HepG2 (cell line): ENCODE measurements at regions not wholly inside any gene's neighbourhood (a gene's known extent, or its start where the extent isn't known, plus 50 kb on each side); places are given as distances from the start of the nearest gene placed in this dataset.

Source experiments
- ATAC-seq: fragments of 200-7000 bp; cut with Tn5 transposase; 3 replicates; pipeline ENCODE4 v1.9.1; 2020; ENCODE audit warnings: mild to moderate bottlenecking, moderate library complexity
- BruUV-seq: library from RNA; stranded (reverse); fragments of 400-500 nt; replicated peaks from 2 replicates; lab custom pipeline; 2021; lab: Mats Ljungman, UMichigan
- CTCF ChIA-PET: fragments of 300-600 bp; formaldehyde crosslinking; extraction: SDS; loops from one replicate; lab custom pipeline; 2021; ENCODE audit warnings: low total read pairs, inconsistent platforms, low intra/inter-chr PET ratio; lab: Yijun Ruan, JAX
- POLR2A ChIA-PET: fragments of 350-600 bp; sonication (Branson Sonifier 250); formaldehyde crosslinking; loops from one replicate; lab custom pipeline; 2020; ENCODE audit warnings: antibody characterized with exemption, inconsistent platforms; lab: Yijun Ruan, JAX
- DNase-seq: peaks from one replicate; pipeline ENCODE4 v3.0.0-alpha.2; 2015; ENCODE audit warnings: low spot score
- FAIRE-seq: peaks from 3 replicates; lab custom pipeline; 2011; peaks lifted over from hg19 to GRCh38; lab: Jason Lieb, UNC
- H2AFZ ChIP-seq: one replicate; pipeline ENCODE4 v1.6.1; 2011; ENCODE audit warnings: low read length, inconsistent platforms
- H3K27ac ChIP-seq: fragments of 300-600 bp; 3 replicates; pipeline ENCODE4 v1.8.0; 2011; ENCODE audit warnings: mixed run types, mild to moderate bottlenecking, mixed read lengths, low read length, inconsistent platforms; ENCODE audit not compliant: insufficient read depth; ENCODE audit errors: extremely low read length
- H3K27me3 ChIP-seq, 2 experiments: fragments of 200-600 bp in 1 of 2; 2 replicates in 1 of 2; 3 replicates in 1 of 2; pipeline versions ENCODE4 v1.6.0 to v1.8.0; 2011; ENCODE audit warnings: low read length in 2 of 2, mild to moderate bottlenecking in 2 of 2, moderate library complexity in 2 of 2, inconsistent platforms in 1 of 2; ENCODE audit not compliant: insufficient read depth in 2 of 2, control insufficient read depth in 1 of 2
- H3K36me3 ChIP-seq, 2 experiments: fragments of 200-600 bp in 1 of 2; replicated peaks in 1 of 2; 2 replicates in 1 of 2; 3 replicates in 1 of 2; pipeline versions ENCODE4 v1.5.1 to v1.8.0; 2011; ENCODE audit warnings: low read length in 2 of 2, inconsistent platforms in 1 of 2; ENCODE audit not compliant: insufficient read depth in 2 of 2, control insufficient read depth in 1 of 2
- H3K4me1 ChIP-seq: 2 replicates; pipeline ENCODE4 v1.5.1; 2012; ENCODE audit warnings: low read length, inconsistent platforms; ENCODE audit not compliant: insufficient read depth
- H3K4me2 ChIP-seq: 2 replicates; pipeline ENCODE4 v1.6.0; 2011; ENCODE audit warnings: low read depth, low read length, inconsistent platforms
- H3K4me3 ChIP-seq, 3 experiments: fragments of 200-600 bp in 1 of 3; sonication (generic), shearing (Covaris generic) in 1 of 3; replicated peaks in 1 of 3; 2 replicates each; pipeline ENCODE4 v1.5.1; 2011 to 2016; ENCODE audit warnings: low read length in 3 of 3, inconsistent platforms in 2 of 3, low read depth in 2 of 3, mild to moderate bottlenecking in 2 of 3, control low read depth in 1 of 3, mixed read lengths in 1 of 3; ENCODE audit not compliant: insufficient read depth in 1 of 3
- H3K79me2 ChIP-seq: one replicate; pipeline ENCODE4 v1.6.1; 2011; ENCODE audit warnings: low read length, inconsistent platforms; ENCODE audit not compliant: insufficient read depth
- H3K9ac ChIP-seq: 2 replicates; pipeline ENCODE4 v1.6.0; 2011; ENCODE audit warnings: mild to moderate bottlenecking, low read depth, low read length, inconsistent platforms; ENCODE audit not compliant: insufficient read depth
- H3K9me3 ChIP-seq: 2 replicates; pipeline ENCODE4 v1.5.1; 2012; ENCODE audit warnings: mild to moderate bottlenecking, low read length
- H4K20me1 ChIP-seq: 2 replicates; pipeline ENCODE4 v1.6.0; 2011; ENCODE audit warnings: inconsistent platforms, mild to moderate bottlenecking, low read length, moderate library complexity; ENCODE audit not compliant: insufficient read depth
- EZH2 ChIP-seq: conservative IDR thresholded peaks from 2 replicates; pipeline ENCODE4 v1.6.1; 2012; ENCODE audit warnings: mild to moderate bottlenecking, low read depth, low read length, moderate library complexity
- KDM5B ChIP-seq: sonication (generic); formaldehyde crosslinking; IDR thresholded peaks from 2 replicates; pipeline ENCODE4 v1.4.0; 2020; ENCODE audit warnings: missing genetic modification reagents, mild to moderate bottlenecking, borderline replicate concordance
- KLF6 ChIP-seq: IDR thresholded peaks from 2 replicates; pipeline ENCODE4 v1.8.0; 2016; ENCODE audit warnings: missing biosample characterization, missing genetic modification reagents
- KMT2A ChIP-seq: sonication (generic); formaldehyde crosslinking; IDR thresholded peaks from 2 replicates; pipeline ENCODE4 v1.4.0; 2020; ENCODE audit warnings: missing genetic modification reagents
- RAD51 ChIP-seq: fragments of 450-650 bp; IDR thresholded peaks from 2 replicates; pipeline ENCODE4 v1.6.1; 2016; ENCODE audit warnings: borderline replicate concordance
- ZMYM2 ChIP-seq: sonication (generic); formaldehyde crosslinking; IDR thresholded peaks from 2 replicates; pipeline ENCODE4 v1.8.0; 2022; ENCODE audit warnings: mild to moderate bottlenecking, missing genetic modification reagents
- ZNF382 ChIP-seq: sonication (generic); formaldehyde crosslinking; IDR thresholded peaks from 2 replicates; pipeline ENCODE4 v1.5.0; 2020; ENCODE audit warnings: missing genetic modification reagents, mild to moderate bottlenecking, borderline replicate concordance
- ZNF513 ChIP-seq: sonication (generic); formaldehyde crosslinking; conservative IDR thresholded peaks from 2 replicates; pipeline ENCODE4 v1.5.0; 2020; ENCODE audit warnings: missing genetic modification reagents
- WGBS: methylation state at CpG from one replicate; pipeline ENCODE4 v1.1.6; 2017; ENCODE audit warnings: low lambda C conversion rate; 5-methylcytosine and 5-hydroxymethylcytosine counted together
- in situ Hi-C: cut with HindIII; loops from 2 replicates; pipeline ENCODE4 v1.10.0; 2017; ENCODE audit warnings: low pct_unique_long_range_greater_than_20kb; ENCODE audit not compliant: extremely low pct_ligation_motif_present
- intact Hi-C: fragments of 100-400 bp; cut with micrococcal nuclease; formaldehyde crosslinking; loops from one replicate; pipeline ENCODE4 v1.10.0; 2022; ENCODE audit not compliant: unreplicated experiment
- TF ChIP-seq, protein P1 (sequence below): sonication (generic); formaldehyde crosslinking; IDR thresholded peaks from 2 replicates; pipeline ENCODE4 v1.4.0; 2020; ENCODE audit warnings: missing genetic modification reagents
- TF ChIP-seq, protein P2 (sequence below): sonication (generic); formaldehyde crosslinking; IDR thresholded peaks from 2 replicates; pipeline ENCODE4 v1.5.0; 2020; ENCODE audit warnings: missing genetic modification reagents
- TF ChIP-seq, protein P3 (sequence below), 2 experiments: sonication (generic) in 1 of 2; formaldehyde crosslinking in 1 of 2; IDR thresholded peaks; 2 replicates each; pipeline versions ENCODE4 v1.5.1 to v1.6.1; 2011 to 2020; ENCODE audit warnings: borderline replicate concordance in 1 of 2, low read depth in 1 of 2, low read length in 1 of 2, mild to moderate bottlenecking in 1 of 2, missing genetic modification reagents in 1 of 2, moderate library complexity in 1 of 2

- H3K79me2 ChIP-seq, result no peaks in the 10 kb centered on the region
- H3K9me3 ChIP-seq, result peaks cover 55% of the 10 kb centered on the region
- ChIA-PET POLR2A (no interaction called here), CTCF (no interaction called here)
- 0% methylated on average over 1 of the region's 6 CpGs for WGBS
- TF ChIP-seq KLF6 (no peak), ZNF382 (CRISPR knock-in tag) (no peak), KMT2A (no peak), KDM5B (CRISPR knock-in tag) (no peak)
- no peaks in the 10 kb centered on the region for H3K36me3 ChIP-seq
- BruUV-seq, result no TSS peak
- H3K4me3 ChIP-seq, result no peak overlapping the region
- in situ Hi-C loops, result no loop called here
- no peak overlapping the region for H3K4me2 ChIP-seq
- no peak overlapping the region for H3K27ac ChIP-seq
- no peak overlapping the region for H2AFZ ChIP-seq
- FAIRE-seq (no peak), DNase-seq (no peak), ATAC-seq (no peak)
- H3K27me3 ChIP-seq, result no peaks in the 10 kb centered on the region
- H4K20me1 ChIP-seq, result no peaks in the 10 kb centered on the region
- intact Hi-C loops, result no loop called here
- H3K9ac ChIP-seq, result no peak overlapping the region
- H3K4me1 ChIP-seq, result no peaks in the 10 kb centered on the region
These were observed 443.4 kb upstream of the CDH4 start for GRCh38 chr20:60808701-60809100.

- ATAC-seq, result no peak
- Histone ChIP-seq H3K4me2 (no peak overlapping the region), H4K20me1 (no peaks in the 10 kb centered on the region), H3K27me3 (no peaks in the 10 kb centered on the region), H3K36me3 (no peaks in the 10 kb centered on the region), H3K79me2 (no peaks in the 10 kb centered on the region), H3K4me1 (no peaks in the 10 kb centered on the region), H2AFZ (no peak overlapping the region), H3K4me3 (no peak overlapping the region), H3K9me3 (peaks cover 66% of the 10 kb centered on the region), H3K9ac (no peak overlapping the region), H3K27ac (no peak overlapping the region)
- 5% methylated on average over 4 of the region's 4 CpGs for WGBS
- intact Hi-C loops, result no loop called here
- no peak for DNase-seq
- in situ Hi-C loops, result no loop called here
- CTCF ChIA-PET, result no interaction called here
- TF ChIP-seq, protein P1, sequence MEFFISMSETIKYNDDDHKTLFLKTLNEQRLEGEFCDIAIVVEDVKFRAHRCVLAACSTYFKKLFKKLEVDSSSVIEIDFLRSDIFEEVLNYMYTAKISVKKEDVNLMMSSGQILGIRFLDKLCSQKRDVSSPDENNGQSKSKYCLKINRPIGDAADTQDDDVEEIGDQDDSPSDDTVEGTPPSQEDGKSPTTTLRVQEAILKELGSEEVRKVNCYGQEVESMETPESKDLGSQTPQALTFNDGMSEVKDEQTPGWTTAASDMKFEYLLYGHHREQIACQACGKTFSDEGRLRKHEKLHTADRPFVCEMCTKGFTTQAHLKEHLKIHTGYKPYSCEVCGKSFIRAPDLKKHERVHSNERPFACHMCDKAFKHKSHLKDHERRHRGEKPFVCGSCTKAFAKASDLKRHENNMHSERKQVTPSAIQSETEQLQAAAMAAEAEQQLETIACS (CRISPR knock-in tag), result no peak
- TF ChIP-seq RAD51 (peak; percentile 92), ZNF513 (CRISPR knock-in tag) (no peak), EZH2 (no peak), ZMYM2 (CRISPR knock-in tag) (no peak)
- TF ChIP-seq, protein P2, sequence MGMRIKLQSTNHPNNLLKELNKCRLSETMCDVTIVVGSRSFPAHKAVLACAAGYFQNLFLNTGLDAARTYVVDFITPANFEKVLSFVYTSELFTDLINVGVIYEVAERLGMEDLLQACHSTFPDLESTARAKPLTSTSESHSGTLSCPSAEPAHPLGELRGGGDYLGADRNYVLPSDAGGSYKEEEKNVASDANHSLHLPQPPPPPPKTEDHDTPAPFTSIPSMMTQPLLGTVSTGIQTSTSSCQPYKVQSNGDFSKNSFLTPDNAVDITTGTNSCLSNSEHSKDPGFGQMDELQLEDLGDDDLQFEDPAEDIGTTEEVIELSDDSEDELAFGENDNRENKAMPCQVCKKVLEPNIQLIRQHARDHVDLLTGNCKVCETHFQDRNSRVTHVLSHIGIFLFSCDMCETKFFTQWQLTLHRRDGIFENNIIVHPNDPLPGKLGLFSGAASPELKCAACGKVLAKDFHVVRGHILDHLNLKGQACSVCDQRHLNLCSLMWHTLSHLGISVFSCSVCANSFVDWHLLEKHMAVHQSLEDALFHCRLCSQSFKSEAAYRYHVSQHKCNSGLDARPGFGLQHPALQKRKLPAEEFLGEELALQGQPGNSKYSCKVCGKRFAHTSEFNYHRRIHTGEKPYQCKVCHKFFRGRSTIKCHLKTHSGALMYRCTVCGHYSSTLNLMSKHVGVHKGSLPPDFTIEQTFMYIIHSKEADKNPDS (CRISPR knock-in tag), result no peak
- TF ChIP-seq, protein P3, sequence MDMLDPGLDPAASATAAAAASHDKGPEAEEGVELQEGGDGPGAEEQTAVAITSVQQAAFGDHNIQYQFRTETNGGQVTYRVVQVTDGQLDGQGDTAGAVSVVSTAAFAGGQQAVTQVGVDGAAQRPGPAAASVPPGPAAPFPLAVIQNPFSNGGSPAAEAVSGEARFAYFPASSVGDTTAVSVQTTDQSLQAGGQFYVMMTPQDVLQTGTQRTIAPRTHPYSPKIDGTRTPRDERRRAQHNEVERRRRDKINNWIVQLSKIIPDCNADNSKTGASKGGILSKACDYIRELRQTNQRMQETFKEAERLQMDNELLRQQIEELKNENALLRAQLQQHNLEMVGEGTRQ (IDR thresholded peaks at IDR 0.05; ENCODE audit: low read depth, low read length), result peak; percentile 85
- TF ChIP-seq, protein P3 (CRISPR knock-in tag; IDR thresholded peaks at IDR 0.05; ENCODE audit: borderline replicate concordance), result no peak
- FAIRE-seq, result no peak
- POLR2A ChIA-PET, result no interaction called here
- BruUV-seq, result no TSS peak
These were observed 441.5 kb upstream of the CDH4 start for GRCh38 chr20:60810561-60810960.
